NT2/D1 (cell line): ENCODE measurements at regions not wholly inside any gene's neighbourhood (a gene's known extent, or its start where the extent isn't known, plus 50 kb on each side); places are given as distances from the start of the nearest gene placed in this dataset.

Experiments
- SUZ12 ChIP-seq: IDR thresholded peaks from 2 replicates; pipeline ENCODE4 v1.6.1; 2011; ENCODE audit not compliant: insufficient read length, insufficient read depth; ENCODE audit errors: extremely low read depth
- YY1 ChIP-seq: IDR thresholded peaks from 2 replicates; pipeline ENCODE4 v1.6.1; 2011; ENCODE audit not compliant: insufficient read length, insufficient read depth

DNA sequence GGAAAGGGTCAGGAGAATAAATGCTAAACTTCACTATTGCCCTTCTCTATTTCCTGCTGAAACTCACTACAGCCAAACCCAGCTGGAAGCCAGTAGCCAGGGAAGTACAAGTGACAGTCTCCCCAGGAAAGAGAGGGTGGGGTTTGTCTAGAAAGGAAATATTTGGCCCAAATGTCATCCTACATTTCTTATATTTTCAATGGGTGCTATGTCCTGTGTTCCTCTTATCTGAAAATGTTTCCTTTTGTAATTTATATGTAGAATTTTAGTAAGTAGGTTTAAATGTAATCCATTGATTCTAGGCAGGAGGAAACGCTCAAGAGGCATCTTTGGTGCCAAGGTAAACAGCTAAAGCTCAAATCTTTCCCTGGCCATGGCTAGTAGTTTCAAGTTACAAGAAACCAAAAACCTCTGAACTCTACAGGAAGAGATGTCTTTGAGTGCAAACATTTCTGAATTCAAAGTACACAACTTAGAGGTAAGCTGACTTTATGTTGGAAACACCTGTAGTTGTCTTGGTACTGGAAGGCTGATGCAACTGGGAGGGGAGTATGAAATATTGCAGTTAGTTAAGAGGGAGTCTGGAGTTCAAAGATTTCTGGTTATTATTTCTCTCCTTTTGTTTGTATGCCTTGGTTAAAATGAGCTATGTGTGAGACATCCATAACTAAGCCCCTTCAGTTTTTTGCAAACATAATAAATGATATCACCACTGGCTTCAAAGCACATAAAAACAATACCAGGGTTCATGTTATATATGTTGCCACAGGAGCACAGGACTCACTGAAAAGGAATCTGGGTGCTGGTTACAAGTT is 356.1 kb upstream of the ZC3H15 start:
- no peak for TF ChIP-seq YY1
- no peak for TF ChIP-seq SUZ12
